PFSK-1 (cell line): ENCODE measurements at regions not wholly inside any gene's neighbourhood (a gene's known extent, or its start where the extent isn't known, plus 50 kb on each side); places are given as distances from the start of the nearest gene placed in this dataset.

Source experiments
- FOXP2 ChIP-seq: optimal IDR thresholded peaks from 2 replicates; pipeline ENCODE3; 2011; ENCODE audit warnings: borderline replicate concordance, control low read depth, inconsistent platforms; ENCODE audit not compliant: insufficient read depth; ENCODE audit errors: extremely low read length, extremely low read depth
- POLR2AphosphoS5 ChIP-seq: IDR thresholded peaks from 2 replicates; pipeline ENCODE4 v1.6.1; 2012; ENCODE audit warnings: low read depth, mild to moderate bottlenecking, control low read depth, low read length, moderate library complexity
- REST ChIP-seq, 2 experiments: IDR thresholded peaks; 2 replicates each; pipeline versions ENCODE4 v1.6.1 to v1.8.0; 2011 to 2012; ENCODE audit warnings: low read depth in 2 of 2, low read length in 2 of 2, control low read depth in 1 of 2, inconsistent platforms in 1 of 2, mild to moderate bottlenecking in 1 of 2, moderate library complexity in 1 of 2; ENCODE audit not compliant: insufficient read depth in 1 of 2
- SIN3A ChIP-seq: IDR thresholded peaks from 2 replicates; pipeline ENCODE4 v1.6.1; 2012; ENCODE audit warnings: mild to moderate bottlenecking, low read length, moderate library complexity, borderline replicate concordance; ENCODE audit not compliant: insufficient read depth
- TAF1 ChIP-seq: IDR thresholded peaks from 2 replicates; pipeline ENCODE4 v1.6.1; 2012; ENCODE audit warnings: low read length, control low read depth, borderline replicate concordance; ENCODE audit not compliant: insufficient read depth

GRCh38 chr14:43765474-43765873 is 741.6 kb downstream of the FSCB start:
- TF ChIP-seq TAF1 (no peak), SIN3A (no peak), REST (IDR thresholded peaks at IDR 0.05; ENCODE audit: insufficient read depth in 1 of 2, low read depth in 2 of 2, low read length in 2 of 2) (no peak), FOXP2 (no peak), POLR2AphosphoS5 (no peak)

- TF ChIP-seq REST (IDR thresholded peaks at IDR 0.05; ENCODE audit: insufficient read depth in 1 of 2, low read depth in 2 of 2, low read length in 2 of 2) (no peak), SIN3A (no peak)
Observed at GRCh38 chr14:43764433-43764832, 742.6 kb downstream of the FSCB start.

GRCh38 chr14:43755707-43756106 is 751.4 kb downstream of the FSCB start:
- no peak for TF ChIP-seq REST (IDR thresholded peaks at IDR 0.05; ENCODE audit: insufficient read depth in 1 of 2, low read depth in 2 of 2, low read length in 2 of 2)
- TF ChIP-seq POLR2AphosphoS5 = no peak
- no peak for TF ChIP-seq FOXP2
- no peak for TF ChIP-seq SIN3A
- no peak for TF ChIP-seq TAF1

GRCh38 chr14:43754838-43755237 is 752.2 kb downstream of the FSCB start:
- TF ChIP-seq FOXP2 (no peak), TAF1 (no peak), SIN3A (no peak), POLR2AphosphoS5 (no peak), REST (IDR thresholded peaks at IDR 0.05; ENCODE audit: insufficient read depth in 1 of 2, low read depth in 2 of 2, low read length in 2 of 2) (no peak)

GRCh38 chr14:43745746-43746145 is 761.3 kb downstream of the FSCB start:
- TF ChIP-seq REST (IDR thresholded peaks at IDR 0.05; ENCODE audit: insufficient read depth in 1 of 2, low read depth in 2 of 2, low read length in 2 of 2) = no peak
